ENCODE measurements at regions not wholly inside any gene's neighbourhood (a gene's known extent, or its start where the extent isn't known, plus 50 kb on each side); places are given as distances from the start of the nearest gene placed in this dataset.

DNA sequence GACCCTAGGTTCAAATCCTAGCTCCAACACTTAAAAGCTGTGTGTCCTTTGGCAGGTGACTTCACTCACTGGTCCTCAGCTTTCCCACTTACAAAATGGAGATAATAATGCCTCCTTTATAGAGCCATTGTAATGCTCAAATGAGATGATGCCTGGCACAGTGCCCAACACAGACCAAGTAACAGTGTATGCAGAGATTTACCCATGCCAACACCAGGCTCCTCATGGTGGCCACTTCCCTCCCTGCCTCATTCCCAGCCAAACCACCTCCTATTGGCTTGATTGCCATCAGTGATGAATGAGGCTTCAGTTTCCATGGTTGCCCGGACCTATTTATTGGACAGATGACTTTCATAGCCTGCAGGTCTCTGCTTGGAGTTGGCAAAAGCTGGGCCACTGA, 469.4 kb downstream of the CDK5RAP2 start:
- TF ChIP-seq ZNF423 (CRISPR knock-in tag; IDR thresholded peaks at IDR 0.05) (no peak), FOXK1 (CRISPR knock-in tag; IDR thresholded peaks at IDR 0.05) (no peak), MYBL2 (CRISPR knock-in tag; IDR thresholded peaks at IDR 0.05) (no peak), RELA (CRISPR knock-in tag; IDR thresholded peaks at IDR 0.05; ENCODE audit: borderline replicate concordance) (no peak), ZNF416 (CRISPR knock-in tag; IDR thresholded peaks at IDR 0.05) (no peak), AR (CRISPR knock-in tag; IDR thresholded peaks at IDR 0.05) (no peak), NR2C2 (CRISPR knock-in tag; IDR thresholded peaks at IDR 0.05) (no peak), ZNF512 (CRISPR knock-in tag; IDR thresholded peaks at IDR 0.05; ENCODE audit: borderline replicate concordance) (no peak), ZNF219 (CRISPR knock-in tag; IDR thresholded peaks at IDR 0.05; ENCODE audit: borderline replicate concordance) (no peak), SOX15 (CRISPR knock-in tag; IDR thresholded peaks at IDR 0.05) (no peak), IRF1 (CRISPR knock-in tag; IDR thresholded peaks at IDR 0.05) (no peak), OVOL2 (CRISPR knock-in tag; IDR thresholded peaks at IDR 0.05; ENCODE audit: borderline replicate concordance) (no peak), USF2 (CRISPR knock-in tag; IDR thresholded peaks at IDR 0.05) (no peak), ZNF396 (CRISPR knock-in tag; IDR thresholded peaks at IDR 0.05; ENCODE audit: borderline replicate concordance) (no peak), ZBTB21 (CRISPR knock-in tag; IDR thresholded peaks at IDR 0.05; ENCODE audit: borderline replicate concordance) (no peak)
- TF ChIP-seq, protein P1, sequence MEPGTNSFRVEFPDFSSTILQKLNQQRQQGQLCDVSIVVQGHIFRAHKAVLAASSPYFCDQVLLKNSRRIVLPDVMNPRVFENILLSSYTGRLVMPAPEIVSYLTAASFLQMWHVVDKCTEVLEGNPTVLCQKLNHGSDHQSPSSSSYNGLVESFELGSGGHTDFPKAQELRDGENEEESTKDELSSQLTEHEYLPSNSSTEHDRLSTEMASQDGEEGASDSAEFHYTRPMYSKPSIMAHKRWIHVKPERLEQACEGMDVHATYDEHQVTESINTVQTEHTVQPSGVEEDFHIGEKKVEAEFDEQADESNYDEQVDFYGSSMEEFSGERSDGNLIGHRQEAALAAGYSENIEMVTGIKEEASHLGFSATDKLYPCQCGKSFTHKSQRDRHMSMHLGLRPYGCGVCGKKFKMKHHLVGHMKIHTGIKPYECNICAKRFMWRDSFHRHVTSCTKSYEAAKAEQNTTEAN (CRISPR knock-in tag; IDR thresholded peaks at IDR 0.05) = no peak
- TF ChIP-seq, protein P2, sequence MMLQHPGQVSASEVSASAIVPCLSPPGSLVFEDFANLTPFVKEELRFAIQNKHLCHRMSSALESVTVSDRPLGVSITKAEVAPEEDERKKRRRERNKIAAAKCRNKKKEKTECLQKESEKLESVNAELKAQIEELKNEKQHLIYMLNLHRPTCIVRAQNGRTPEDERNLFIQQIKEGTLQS (CRISPR knock-in tag; conservative IDR thresholded peaks at IDR 0.05) = no peak
- H3K27ac Mint-ChIP-seq = no peak overlapping the region
- peaks cover 9% of the 10 kb centered on the region for H3K4me1 Mint-ChIP-seq
- no peak for DNase-seq (ENCODE audit: low spot score)
- no peaks in the 10 kb centered on the region for H3K27me3 Mint-ChIP-seq (ENCODE audit: low read depth)
- no peak for ATAC-seq
- peaks cover 4% of the 10 kb centered on the region for H3K36me3 Mint-ChIP-seq
- H3K9me3 Mint-ChIP-seq = peaks cover 12% of the 10 kb centered on the region
- no peak overlapping the region for H3K4me3 Mint-ChIP-seq
- ChIA-PET POLR2A (no interaction called here), CTCF (no interaction called here)

GRCh38 chr9:120109242-120109641, 470.7 kb downstream of the CDK5RAP2 start:
- CTCF ChIA-PET = interaction anchor here (0.5 to 3.0 kb wide), 14 partner anchors 13 to 553 kb away, joined by 3 to 10 read pairs (median 3); no protein-coding TSS in a partner anchor
- POLR2A ChIA-PET = no interaction called here
- TF ChIP-seq, protein P3, sequence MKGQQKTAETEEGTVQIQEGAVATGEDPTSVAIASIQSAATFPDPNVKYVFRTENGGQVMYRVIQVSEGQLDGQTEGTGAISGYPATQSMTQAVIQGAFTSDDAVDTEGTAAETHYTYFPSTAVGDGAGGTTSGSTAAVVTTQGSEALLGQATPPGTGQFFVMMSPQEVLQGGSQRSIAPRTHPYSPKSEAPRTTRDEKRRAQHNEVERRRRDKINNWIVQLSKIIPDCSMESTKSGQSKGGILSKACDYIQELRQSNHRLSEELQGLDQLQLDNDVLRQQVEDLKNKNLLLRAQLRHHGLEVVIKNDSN (CRISPR knock-in tag; IDR thresholded peaks at IDR 0.05) = no peak
- 0 out of 2 replicates have a peak, but pooled peaks have one; percentile 24 for TF ChIP-seq CTCF (IDR thresholded peaks at IDR 0.05)
- peak; percentile 57; the same call in 1 of the 2 replicates for TF ChIP-seq ZNF396 (CRISPR knock-in tag; IDR thresholded peaks at IDR 0.05; ENCODE audit: borderline replicate concordance)
- TF ChIP-seq, protein P2 (CRISPR knock-in tag; conservative IDR thresholded peaks at IDR 0.05) = no peak
- TF ChIP-seq, protein P4, sequence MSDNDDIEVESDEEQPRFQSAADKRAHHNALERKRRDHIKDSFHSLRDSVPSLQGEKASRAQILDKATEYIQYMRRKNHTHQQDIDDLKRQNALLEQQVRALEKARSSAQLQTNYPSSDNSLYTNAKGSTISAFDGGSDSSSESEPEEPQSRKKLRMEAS (CRISPR knock-in tag; IDR thresholded peaks at IDR 0.05) = 0 out of 2 replicates have a peak, but pooled peaks have one; percentile 18
- peak; percentile 63; the same call in 1 of the 2 replicates for TF ChIP-seq GABPB1 (CRISPR knock-in tag; IDR thresholded peaks at IDR 0.05)

More at GRCh38 chr9:120109242-120109641, 470.7 kb downstream of the CDK5RAP2 start:
- Mint-ChIP-seq H3K27me3 (ENCODE audit: low read depth) (no peaks in the 10 kb centered on the region), H3K4me1 (peaks cover 9% of the 10 kb centered on the region), H3K27ac (no peak overlapping the region), H3K4me3 (no peak overlapping the region), H3K36me3 (no peaks in the 10 kb centered on the region), H3K9me3 (0 out of 2 replicates have a peak, but pooled peaks cover under 1% of the 10 kb centered on the region)
- ATAC-seq (peak; percentile 100), DNase-seq (ENCODE audit: low spot score) (peak; percentile 78)
